ENCODE measurements at regions not wholly inside any gene's neighbourhood (a gene's known extent, or its start where the extent isn't known, plus 50 kb on each side); places are given as distances from the start of the nearest gene placed in this dataset.

GRCh38 chr1:80113168-80114038, 1106.9 kb upstream of the ADGRL4 start:
- Histone ChIP-seq H3K27ac (no peak overlapping the region), H3K9me3 (ENCODE audit: low read depth, low read length) (no peaks in the 10 kb centered on the region), H3K4me3 (no peak overlapping the region), H3K36me3 (ENCODE audit: insufficient read depth, low read length) (no peaks in the 10 kb centered on the region), H3K9ac (ENCODE audit: insufficient read length) (no peak overlapping the region)
- no peak for DNase-seq (ENCODE audit: low read depth, low spot score)
- no peak for TF ChIP-seq EZH2 (IDR thresholded peaks at IDR 0.05)
- no peak for TF ChIP-seq POLR2AphosphoS5 (IDR thresholded peaks at IDR 0.05; ENCODE audit: borderline replicate concordance, low read depth, low read length)
- TF ChIP-seq FOXP2 (optimal IDR thresholded peaks at IDR 0.05; ENCODE audit: control extremely low read depth, extremely low read length, insufficient read depth): no peak

DNA sequence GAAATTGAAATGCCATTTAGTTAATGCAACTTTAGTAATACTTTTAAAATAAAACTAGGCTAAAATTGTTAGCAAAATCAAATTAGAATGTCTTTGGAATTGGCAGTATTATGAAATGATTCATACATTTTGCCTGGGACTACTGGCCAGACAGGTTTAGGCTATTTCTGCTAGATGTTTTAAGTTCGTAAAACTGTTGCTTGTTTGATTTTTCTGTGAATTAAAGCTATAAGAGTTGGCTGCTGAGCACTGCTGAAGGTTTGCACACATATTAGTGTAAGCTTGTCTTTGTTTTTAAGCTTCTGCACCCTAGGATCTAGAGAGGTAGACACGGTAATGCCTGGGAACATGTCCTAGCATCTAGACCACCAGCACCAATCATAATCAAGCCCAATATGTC, 1094.6 kb upstream of the ADGRL4 start:
- Histone ChIP-seq H3K36me3 (ENCODE audit: insufficient read depth, low read length) (no peaks in the 10 kb centered on the region), H3K27ac (no peak overlapping the region), H3K9me3 (ENCODE audit: low read depth, low read length) (peaks cover 3% of the 10 kb centered on the region; the same call in 1 of the 2 replicates), H3K4me3 (no peak overlapping the region), H3K9ac (ENCODE audit: insufficient read length) (no peak overlapping the region)
- no peak for DNase-seq (ENCODE audit: low read depth, low spot score)
- TF ChIP-seq POLR2AphosphoS5 (IDR thresholded peaks at IDR 0.05; ENCODE audit: borderline replicate concordance, low read depth, low read length) (no peak), FOXP2 (optimal IDR thresholded peaks at IDR 0.05; ENCODE audit: control extremely low read depth, extremely low read length, insufficient read depth) (no peak), EZH2 (IDR thresholded peaks at IDR 0.05) (no peak)

- no peak overlapping the region for H3K9ac ChIP-seq (ENCODE audit: insufficient read length)
Measured at GRCh38 chr1:80099713-80100112, 1093.2 kb upstream of the ADGRL4 start.

DNA sequence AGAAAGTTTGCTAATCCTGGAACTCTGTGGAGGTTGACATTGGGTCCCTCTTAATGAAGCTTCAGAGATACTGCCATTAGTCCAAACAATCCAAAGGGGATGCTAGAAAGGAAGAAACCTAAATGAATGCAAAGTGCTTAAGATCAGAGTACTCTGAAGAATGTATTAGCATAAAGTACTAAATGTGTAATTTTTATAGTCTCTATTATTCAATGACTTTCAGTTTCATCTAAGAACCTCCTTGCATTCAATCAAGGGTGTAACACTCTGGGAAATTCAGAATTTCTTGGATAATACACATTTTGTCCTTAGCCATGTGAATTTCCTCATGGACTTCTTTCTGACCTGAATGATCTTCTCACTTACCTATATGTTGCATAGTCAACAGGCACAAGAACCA, 1078.5 kb upstream of the ADGRL4 start:
- no peak for TF ChIP-seq EZH2 (IDR thresholded peaks at IDR 0.05)
- no peak for TF ChIP-seq FOXP2 (optimal IDR thresholded peaks at IDR 0.05; ENCODE audit: control extremely low read depth, extremely low read length, insufficient read depth)
- TF ChIP-seq POLR2AphosphoS5 (IDR thresholded peaks at IDR 0.05; ENCODE audit: borderline replicate concordance, low read depth, low read length): no peak
- DNase-seq (ENCODE audit: low read depth, low spot score): no peak
- Histone ChIP-seq H3K4me3 (no peak overlapping the region), H3K9ac (ENCODE audit: insufficient read length) (no peak overlapping the region), H3K9me3 (ENCODE audit: low read depth, low read length) (no peaks in the 10 kb centered on the region), H3K36me3 (ENCODE audit: insufficient read depth, low read length) (no peaks in the 10 kb centered on the region), H3K27ac (no peak overlapping the region)

More at GRCh38 chr1:80099713-80100112, 1093.2 kb upstream of the ADGRL4 start:
- Histone ChIP-seq H3K27ac (no peak overlapping the region), H3K4me3 (no peak overlapping the region), H3K9me3 (ENCODE audit: low read depth, low read length) (peaks cover 3% of the 10 kb centered on the region; the same call in 1 of the 2 replicates), H3K36me3 (ENCODE audit: insufficient read depth, low read length) (no peaks in the 10 kb centered on the region)
- no peak for DNase-seq (ENCODE audit: low read depth, low spot score)
- TF ChIP-seq EZH2 (IDR thresholded peaks at IDR 0.05) (no peak), POLR2AphosphoS5 (IDR thresholded peaks at IDR 0.05; ENCODE audit: borderline replicate concordance, low read depth, low read length) (no peak), FOXP2 (optimal IDR thresholded peaks at IDR 0.05; ENCODE audit: control extremely low read depth, extremely low read length, insufficient read depth) (no peak)

GRCh38 chr1:80083892-80084291, 1077.4 kb upstream of the ADGRL4 start:
- peak overlapping the region; percentile 16; the same call in 1 of the 2 replicates for H3K27ac ChIP-seq
- no peak for TF ChIP-seq EZH2 (IDR thresholded peaks at IDR 0.05)
- no peak for TF ChIP-seq FOXP2 (optimal IDR thresholded peaks at IDR 0.05; ENCODE audit: control extremely low read depth, extremely low read length, insufficient read depth)
- no peak for TF ChIP-seq POLR2AphosphoS5 (IDR thresholded peaks at IDR 0.05; ENCODE audit: borderline replicate concordance, low read depth, low read length)
- no peak for DNase-seq (ENCODE audit: low read depth, low spot score)
- no peaks in the 10 kb centered on the region for H3K9me3 ChIP-seq (ENCODE audit: low read depth, low read length)
- H3K4me3 ChIP-seq: no peak overlapping the region
- no peak overlapping the region for H3K9ac ChIP-seq (ENCODE audit: insufficient read length)
- H3K36me3 ChIP-seq (ENCODE audit: insufficient read depth, low read length): no peaks in the 10 kb centered on the region

DNA sequence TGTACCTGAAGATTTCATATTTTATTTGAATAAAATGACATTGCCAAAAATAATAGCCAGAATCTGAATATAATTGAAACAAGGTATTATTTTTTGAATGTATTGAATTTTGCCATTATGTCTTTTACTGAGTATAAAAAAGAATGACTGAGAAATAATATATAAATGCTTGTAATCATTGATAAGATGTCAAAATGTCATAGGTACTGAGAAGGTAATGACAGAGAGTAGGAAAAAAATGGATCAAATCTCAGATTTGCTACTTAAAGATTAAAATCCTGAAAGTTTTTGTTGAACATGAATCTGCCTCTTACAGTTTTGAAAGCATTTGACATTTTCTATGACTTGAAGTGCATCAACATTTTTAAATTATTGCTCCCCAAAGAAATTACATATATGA, 1069.9 kb upstream of the ADGRL4 start:
- Histone ChIP-seq H3K9me3 (ENCODE audit: low read depth, low read length) (no peaks in the 10 kb centered on the region), H3K9ac (ENCODE audit: insufficient read length) (no peak overlapping the region), H3K4me3 (no peak overlapping the region), H3K36me3 (ENCODE audit: insufficient read depth, low read length) (no peaks in the 10 kb centered on the region), H3K27ac (no peak overlapping the region)
- TF ChIP-seq POLR2AphosphoS5 (IDR thresholded peaks at IDR 0.05; ENCODE audit: borderline replicate concordance, low read depth, low read length): no peak
- no peak for TF ChIP-seq FOXP2 (optimal IDR thresholded peaks at IDR 0.05; ENCODE audit: control extremely low read depth, extremely low read length, insufficient read depth)
- TF ChIP-seq EZH2 (IDR thresholded peaks at IDR 0.05): no peak
- no peak for DNase-seq (ENCODE audit: low read depth, low spot score)

- Histone ChIP-seq H3K27ac (no peak overlapping the region), H3K9ac (ENCODE audit: insufficient read length) (no peak overlapping the region), H3K4me3 (no peak overlapping the region), H3K9me3 (ENCODE audit: low read depth, low read length) (no peaks in the 10 kb centered on the region), H3K36me3 (ENCODE audit: insufficient read depth, low read length) (no peaks in the 10 kb centered on the region)
- TF ChIP-seq FOXP2 (optimal IDR thresholded peaks at IDR 0.05; ENCODE audit: control extremely low read depth, extremely low read length, insufficient read depth): no peak
- no peak for TF ChIP-seq POLR2AphosphoS5 (IDR thresholded peaks at IDR 0.05; ENCODE audit: borderline replicate concordance, low read depth, low read length)
- TF ChIP-seq EZH2 (IDR thresholded peaks at IDR 0.05): no peak
- no peak for DNase-seq (ENCODE audit: low read depth, low spot score)
Measured at GRCh38 chr1:80075351-80075750, 1068.8 kb upstream of the ADGRL4 start.

DNA sequence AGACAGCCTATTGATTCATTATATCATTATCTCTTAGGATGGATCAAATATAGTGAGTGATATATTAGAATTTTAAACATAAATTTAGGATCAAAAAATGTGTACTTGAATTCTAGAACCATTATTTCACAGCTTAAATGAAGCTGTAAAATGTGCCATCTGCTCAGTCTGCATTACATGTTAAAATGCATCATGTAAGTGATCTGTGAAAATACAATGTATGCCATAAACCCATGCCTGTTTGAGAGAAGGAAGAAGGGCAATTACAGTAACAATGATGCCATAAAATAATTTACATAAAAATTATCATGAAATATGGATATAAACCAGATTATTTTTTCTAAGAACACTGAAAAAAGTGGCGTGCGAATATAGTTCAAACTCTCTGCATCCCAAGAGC, 1066.0 kb upstream of the ADGRL4 start:
- Histone ChIP-seq H3K9ac (ENCODE audit: insufficient read length) (no peak overlapping the region), H3K27ac (no peak overlapping the region), H3K9me3 (ENCODE audit: low read depth, low read length) (no peaks in the 10 kb centered on the region), H3K36me3 (ENCODE audit: insufficient read depth, low read length) (no peaks in the 10 kb centered on the region), H3K4me3 (no peak overlapping the region)
- no peak for DNase-seq (ENCODE audit: low read depth, low spot score)
- TF ChIP-seq EZH2 (IDR thresholded peaks at IDR 0.05) (no peak), POLR2AphosphoS5 (IDR thresholded peaks at IDR 0.05; ENCODE audit: borderline replicate concordance, low read depth, low read length) (no peak), FOXP2 (optimal IDR thresholded peaks at IDR 0.05; ENCODE audit: control extremely low read depth, extremely low read length, insufficient read depth) (no peak)

Measured in SK-N-MC (cell line).